ENCODE measurements at regions not wholly inside any gene's neighbourhood (a gene's known extent, or its start where the extent isn't known, plus 50 kb on each side); places are given as distances from the start of the nearest gene placed in this dataset.

DNA sequence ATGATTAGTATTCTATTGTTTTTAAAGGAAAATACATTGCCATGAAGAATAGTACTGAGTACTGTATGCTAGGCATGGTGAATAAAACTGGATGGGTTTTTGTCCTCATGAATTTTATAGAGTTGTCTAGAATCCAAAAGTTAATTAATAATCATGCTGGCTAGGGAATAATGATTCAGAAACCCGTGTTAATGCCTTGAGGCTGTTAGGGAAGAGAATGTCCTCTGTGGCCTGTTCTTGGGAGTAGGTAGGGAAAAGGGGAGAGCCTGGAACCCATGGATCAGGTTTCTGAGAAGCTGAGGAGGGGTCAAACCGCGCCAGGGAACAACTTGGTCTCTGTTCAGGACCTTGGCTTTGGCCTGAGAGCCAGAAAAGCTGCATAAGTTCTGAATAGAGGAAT lies 1376.3 kb upstream of the SLC10A2 start:
- DNase-seq: no peak

DNA sequence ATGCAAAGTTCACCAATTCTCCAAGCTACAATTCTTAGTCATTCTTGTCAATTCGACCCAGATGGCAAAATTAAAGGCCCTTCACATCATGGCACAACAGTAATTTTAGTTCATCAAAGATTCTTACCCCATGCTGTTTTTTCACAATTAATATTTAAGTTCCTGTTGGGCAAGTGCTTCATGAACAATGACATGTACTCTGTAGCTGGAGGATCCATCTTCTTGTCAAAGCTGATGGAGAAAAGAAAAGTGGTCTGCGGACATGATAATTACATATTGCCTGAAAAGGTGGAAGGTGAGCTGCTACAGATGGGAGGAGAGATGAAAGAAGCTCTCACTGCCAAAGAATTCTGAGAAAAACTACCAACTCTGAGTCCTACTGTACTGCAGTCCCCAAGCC lies 1370.3 kb upstream of the SLC10A2 start:
- DNase-seq: no peak

GRCh38 chr13:104431895-104432294 lies 1365.7 kb upstream of the SLC10A2 start:
- DNase-seq: no peak

DNA sequence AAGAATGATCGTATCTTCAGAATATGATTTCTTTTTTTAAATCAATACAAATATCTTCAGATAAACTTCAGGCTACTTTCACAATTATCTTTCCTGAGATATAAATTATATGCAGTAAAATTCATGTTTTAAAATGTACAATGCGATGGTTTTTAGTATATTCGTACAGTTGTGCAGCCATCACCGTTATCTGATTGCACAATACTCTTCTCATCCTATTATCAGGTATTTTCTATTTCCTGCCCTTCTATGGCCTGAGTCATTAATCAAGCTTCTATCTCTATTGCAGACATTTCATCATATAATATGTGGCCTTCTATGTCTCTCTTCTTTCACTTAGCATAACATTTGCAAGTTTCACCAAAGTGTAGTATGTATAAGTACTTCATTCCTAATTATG lies 1360.2 kb upstream of the SLC10A2 start:
- no peak for DNase-seq

DNA sequence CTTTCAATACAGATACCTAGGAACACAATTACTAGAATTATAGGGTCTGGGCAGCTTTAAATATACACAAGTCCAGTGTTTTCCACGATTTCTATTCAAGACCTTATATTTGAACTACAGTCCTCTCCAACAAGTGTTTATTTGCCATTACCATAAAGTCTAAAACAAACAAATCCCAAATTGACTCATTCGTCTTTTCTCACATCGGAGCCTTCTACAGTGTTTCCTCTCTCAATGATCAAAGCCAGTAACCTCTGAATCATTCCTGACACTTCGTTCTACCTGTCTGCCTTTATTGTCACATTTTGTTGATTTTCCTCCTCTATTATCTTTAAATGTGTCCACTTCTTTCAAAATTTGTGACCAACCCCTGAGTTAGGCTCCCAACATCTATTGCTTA lies 1356.5 kb upstream of the SLC10A2 start:
- DNase-seq: no peak

DNA sequence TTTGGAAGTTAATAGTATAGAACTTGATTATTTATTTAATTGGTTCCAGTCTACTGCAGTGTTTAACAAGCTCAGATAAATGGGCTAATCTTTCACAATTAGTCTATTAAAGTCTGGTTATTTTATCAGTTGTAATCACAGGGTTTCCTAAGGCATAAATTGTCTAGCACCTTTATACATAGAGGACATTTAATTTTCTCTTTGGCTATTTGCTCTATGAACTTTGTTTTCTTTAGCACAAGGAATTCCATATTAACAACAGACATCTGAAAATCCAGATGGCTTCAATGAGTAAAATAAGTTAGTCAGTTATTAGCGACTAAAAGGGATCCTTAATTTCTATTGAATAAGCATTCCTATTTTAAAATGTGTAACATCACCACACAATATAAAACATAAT lies 1350.8 kb upstream of the SLC10A2 start:
- no peak for DNase-seq

- DNase-seq: no peak
Observed at GRCh38 chr13:104414771-104415170, 1348.6 kb upstream of the SLC10A2 start.

DNA sequence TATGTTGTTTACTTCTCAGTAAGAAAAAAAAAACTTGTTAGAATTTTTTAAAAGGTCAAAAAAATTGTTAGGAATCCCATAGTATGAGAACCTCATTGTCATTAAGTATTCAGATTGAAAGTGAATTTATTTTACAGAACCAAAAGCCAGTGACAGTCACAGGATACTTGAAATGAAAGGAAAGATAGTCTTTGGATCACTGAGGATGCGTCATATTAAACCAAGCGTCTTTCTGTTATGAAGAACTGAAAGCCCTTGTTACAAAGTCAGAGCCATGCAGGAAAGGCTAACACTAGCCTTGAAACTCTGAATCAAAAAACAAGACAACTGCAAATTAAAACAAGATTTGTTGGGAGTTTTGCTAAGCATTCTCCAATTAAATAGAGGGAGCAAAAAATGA lies 1348.0 kb upstream of the SLC10A2 start:
- no peak for DNase-seq

- DNase-seq: peak; percentile 11 to 62
Observed at GRCh38 chr13:104411141-104411765, 1345.0 kb upstream of the SLC10A2 start.

GRCh38 chr13:104408733-104409132 lies 1342.5 kb upstream of the SLC10A2 start:
- no peak for DNase-seq

- no peak for DNase-seq
Observed at GRCh38 chr13:104404325-104404724, 1338.1 kb upstream of the SLC10A2 start.

DNA sequence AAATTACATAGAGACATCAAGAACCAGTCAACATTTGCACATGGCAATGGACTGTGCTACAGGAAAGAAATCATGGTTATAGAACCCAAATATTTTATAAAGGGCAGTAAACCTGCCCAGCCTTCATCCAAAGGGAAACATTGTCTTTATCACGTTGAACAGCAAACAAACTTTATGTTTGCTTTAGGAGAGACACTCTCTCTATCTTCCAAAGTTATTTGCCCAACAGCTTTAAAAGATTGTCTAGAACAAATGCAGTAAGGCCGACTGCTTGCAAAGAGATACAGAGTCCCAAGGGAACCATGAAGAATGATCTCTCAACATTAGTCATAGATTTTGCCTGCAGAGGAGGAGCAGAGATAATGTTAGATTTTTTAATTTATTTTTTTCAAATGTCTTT lies 1323.5 kb upstream of the SLC10A2 start:
- peak in 1 of 2 experiments; percentile 16 for DNase-seq

DNA sequence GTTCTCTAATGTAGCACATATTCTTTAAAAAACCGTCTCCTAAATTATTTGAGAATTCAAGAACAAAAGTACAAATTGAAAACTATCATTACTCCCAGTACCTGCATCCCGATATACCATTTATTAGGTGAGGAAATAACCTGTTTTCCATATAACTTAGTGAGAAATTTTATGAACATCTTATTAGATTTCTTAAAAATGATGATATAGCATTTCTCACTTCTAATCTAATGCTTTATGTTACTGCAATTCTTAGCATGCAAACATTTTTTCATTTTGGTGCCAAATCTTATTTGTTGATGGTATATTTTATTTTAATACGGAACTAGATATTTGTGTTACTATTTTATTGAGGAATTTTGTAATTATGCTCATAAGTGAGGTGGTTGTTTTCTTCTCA lies 1321.3 kb upstream of the SLC10A2 start:
- no peak for DNase-seq

- no peak for DNase-seq
Observed at GRCh38 chr13:104385404-104385803, 1319.2 kb upstream of the SLC10A2 start.

DNA sequence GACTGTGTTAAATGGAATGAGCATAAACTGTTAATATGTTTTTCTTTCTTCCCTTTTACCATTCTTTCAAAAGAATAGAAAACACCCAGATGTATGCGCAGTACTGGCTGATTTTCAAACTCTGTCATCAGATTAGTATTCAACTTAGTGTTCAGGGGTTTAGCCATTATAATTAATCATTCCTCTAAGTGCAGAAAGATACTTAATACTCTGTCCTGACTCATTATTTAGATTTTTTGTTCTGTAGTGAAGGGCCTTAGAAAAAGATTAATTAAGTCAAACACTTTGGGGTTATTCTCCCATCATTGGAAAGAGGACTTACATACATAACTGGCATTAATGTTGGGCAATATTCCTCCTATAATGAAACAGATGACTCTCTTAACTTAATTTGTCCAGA lies 1316.7 kb upstream of the SLC10A2 start:
- no peak for DNase-seq

- no peak for DNase-seq
Observed at GRCh38 chr13:104376588-104376987, 1310.4 kb upstream of the SLC10A2 start.

DNA sequence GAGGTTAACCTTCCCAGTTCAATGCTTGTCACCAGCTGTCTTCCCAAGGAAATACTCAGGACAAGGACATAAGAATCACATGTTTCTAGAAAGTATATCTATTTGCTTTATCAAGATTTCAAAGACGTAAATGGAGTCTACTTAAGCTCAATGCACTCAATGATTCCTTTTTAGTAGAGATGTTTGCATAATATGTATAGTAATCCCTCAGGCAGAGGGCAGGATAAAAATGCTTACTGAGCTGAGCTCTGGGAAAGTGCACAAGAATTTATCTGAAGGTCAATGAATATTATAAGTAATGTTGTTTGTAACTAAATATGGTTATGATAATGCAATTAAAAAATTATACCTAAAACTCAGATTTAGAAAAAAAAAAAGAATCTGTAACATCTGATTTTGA lies 1309.4 kb upstream of the SLC10A2 start:
- peak in 1 of 2 experiments; percentile 28 for DNase-seq

GRCh38 chr13:104372095-104372655 lies 1306.0 kb upstream of the SLC10A2 start:
- peak; percentile 26 to 46 for DNase-seq

DNA sequence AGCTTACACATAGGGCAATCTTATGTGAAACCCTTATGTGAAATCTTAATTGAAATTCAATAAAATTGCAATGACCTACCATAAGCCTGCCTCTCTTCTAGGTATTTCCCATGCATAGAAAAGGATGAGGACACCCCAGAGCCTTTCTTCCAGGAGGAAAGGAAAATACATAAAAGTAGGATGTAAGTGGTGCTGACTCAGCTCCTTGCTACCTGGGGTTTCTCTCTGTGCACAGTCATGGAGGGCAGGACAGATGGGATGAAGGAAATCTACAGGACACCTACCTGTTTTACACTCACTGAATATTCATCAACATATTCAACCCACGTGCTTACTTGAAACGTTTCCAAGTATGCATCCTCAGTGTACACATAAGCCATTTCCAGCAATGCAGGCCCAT lies 1299.2 kb upstream of the SLC10A2 start:
- no peak for DNase-seq

GRCh38 chr13:104357672-104358354 lies 1291.6 kb upstream of the SLC10A2 start:
- no peak for DNase-seq

GRCh38 chr13:104357174-104357573 lies 1291.0 kb upstream of the SLC10A2 start:
- no peak for DNase-seq

DNA sequence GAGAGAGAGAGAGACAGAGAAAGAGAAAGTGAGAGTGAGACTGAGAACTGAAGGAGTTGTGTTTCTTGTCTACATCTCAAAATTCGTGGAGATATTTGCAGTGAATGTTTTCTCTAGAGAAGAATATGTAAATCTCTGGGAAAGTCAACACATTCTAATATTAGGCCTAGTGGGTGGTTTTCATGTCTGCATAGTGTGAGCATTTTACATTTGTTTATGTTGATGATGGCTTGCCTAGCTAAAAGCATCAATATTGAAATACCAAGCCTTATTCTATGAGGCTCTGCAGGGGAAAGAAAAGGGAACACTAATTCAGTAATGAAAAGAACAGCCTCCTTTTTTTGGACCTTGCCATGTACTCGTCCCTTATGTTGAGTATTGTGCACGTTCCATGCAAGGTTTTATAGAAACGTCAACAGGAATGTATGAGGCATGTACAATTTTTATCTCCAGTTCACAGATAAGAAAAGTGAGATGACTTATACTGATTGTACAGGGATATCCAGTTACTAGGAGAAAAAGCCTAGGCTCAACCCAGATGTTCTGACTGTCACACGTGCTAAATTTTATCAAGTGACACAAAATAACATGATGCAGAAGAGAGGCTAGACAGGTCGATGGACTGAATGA lies 1288.9 kb upstream of the SLC10A2 start:
- no peak for DNase-seq

DNA sequence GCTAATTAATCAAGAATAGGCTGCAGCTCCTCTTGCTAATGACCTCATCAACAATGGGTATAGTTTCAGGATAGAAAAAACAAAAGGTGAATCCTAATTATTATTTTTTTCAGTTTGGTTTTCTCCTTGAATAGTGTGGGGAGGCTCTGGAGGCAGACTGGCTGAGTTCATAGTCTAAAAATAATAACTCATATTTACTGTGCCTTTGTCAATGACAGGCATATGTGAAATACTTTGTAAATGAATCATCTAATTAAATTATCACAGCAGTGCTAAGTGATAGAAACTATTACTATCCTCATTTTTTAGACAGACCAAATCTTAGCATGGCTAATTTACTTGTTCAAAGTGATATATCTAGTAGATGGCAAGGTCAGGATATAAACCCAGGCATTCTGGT lies 1261.0 kb upstream of the SLC10A2 start:
- DNase-seq: no peak

GRCh38 chr13:104326523-104326922 lies 1260.3 kb upstream of the SLC10A2 start:
- DNase-seq: no peak
